Inferior parietal cortex (tissue), 1 donor: ENCODE measurements at regions not wholly inside any gene's neighbourhood (a gene's known extent, or its start where the extent isn't known, plus 50 kb on each side); places are given as distances from the start of the nearest gene placed in this dataset.
"Not testable (repeated sequence)": the region's sequence is repeated elsewhere in the genome, so short reads cannot be mapped to it uniquely, and the experiment has no call there.

Source experiments
- DNase-seq: peaks from one replicate; pipeline ENCODE4 v3.0.0-alpha.2; 2016; ENCODE audit errors: extremely low spot score

GRCh38 chr14:58752771-58753201 lies 115.0 kb downstream of the DACT1 start:
- peak; percentile 54 for DNase-seq

GRCh38 chr14:58755031-58755925 lies 117.5 kb downstream of the DACT1 start:
- no peak for DNase-seq

GRCh38 chr14:58760121-58760520 lies 122.4 kb downstream of the DACT1 start:
- DNase-seq = no peak

- no peak for DNase-seq
Measured at GRCh38 chr14:58762629-58763028, 124.9 kb downstream of the DACT1 start.

GRCh38 chr14:58763210-58763609 lies 125.4 kb downstream of the DACT1 start:
- DNase-seq = no peak

- no peak for DNase-seq
Measured at GRCh38 chr14:58765418-58765831, 127.7 kb downstream of the DACT1 start.

- no peak for DNase-seq
Measured at GRCh38 chr14:58765843-58766242, 128.1 kb downstream of the DACT1 start.

GRCh38 chr14:58769011-58769643 lies 131.4 kb downstream of the DACT1 start:
- no peak for DNase-seq

GRCh38 chr14:58769771-58770170 lies 132.0 kb downstream of the DACT1 start:
- no peak for DNase-seq

- no peak for DNase-seq
Measured at GRCh38 chr14:58770491-58770982, 132.8 kb downstream of the DACT1 start.

GRCh38 chr14:58771016-58771415 lies 133.3 kb downstream of the DACT1 start:
- no peak for DNase-seq

GRCh38 chr14:58772116-58772515 lies 134.4 kb downstream of the DACT1 start:
- DNase-seq = no peak

- DNase-seq = no peak
Measured at GRCh38 chr14:58772794-58773620, 135.2 kb downstream of the DACT1 start.

- DNase-seq = no peak
Measured at GRCh38 chr14:58774531-58774930, 136.8 kb downstream of the DACT1 start.

GRCh38 chr14:58775130-58775529 lies 137.4 kb downstream of the DACT1 start:
- DNase-seq = not testable (repeated sequence)

- no peak for DNase-seq
Measured at GRCh38 chr14:58776516-58776915, 138.8 kb downstream of the DACT1 start.

- DNase-seq = no peak
Measured at GRCh38 chr14:58777541-58777979, 139.8 kb downstream of the DACT1 start.

- no peak for DNase-seq
Measured at GRCh38 chr14:58778202-58778601, 140.4 kb downstream of the DACT1 start.

GRCh38 chr14:58779376-58779775 lies 141.6 kb downstream of the DACT1 start:
- no peak for DNase-seq

- no peak for DNase-seq
Measured at GRCh38 chr14:58780185-58780584, 142.4 kb downstream of the DACT1 start.

- no peak for DNase-seq
Measured at GRCh38 chr14:58780605-58781004, 142.8 kb downstream of the DACT1 start.

- DNase-seq = no peak
Measured at GRCh38 chr14:58782011-58782410, 144.2 kb downstream of the DACT1 start.
